GM21737 (cell line): ENCODE measurements at regions not wholly inside any gene's neighbourhood (a gene's known extent, or its start where the extent isn't known, plus 50 kb on each side); places are given as distances from the start of the nearest gene placed in this dataset.

Experiments used
- ATAC-seq: cut with Tn5 transposase; IDR thresholded peaks from one replicate; pipeline ENCODE4 v1.9.1; 2021; ENCODE audit warnings: mild to moderate bottlenecking, moderate library complexity; ENCODE audit not compliant: unreplicated experiment

- no peak for ATAC-seq
These were observed 341.8 kb downstream of the TMEM182 start for GRCh38 chr2:103103678-103104077.

GRCh38 chr2:103119352-103119751 lies 357.5 kb downstream of the TMEM182 start:
- ATAC-seq = no peak

GRCh38 chr2:103121106-103121505 lies 359.3 kb downstream of the TMEM182 start:
- ATAC-seq = no peak

- no peak for ATAC-seq
These were observed 361.7 kb downstream of the TMEM182 start for GRCh38 chr2:103123516-103123915.

GRCh38 chr2:103130857-103131256 lies 369.0 kb downstream of the TMEM182 start:
- no peak for ATAC-seq

GRCh38 chr2:103132536-103133217 lies 370.8 kb downstream of the TMEM182 start:
- ATAC-seq = peak; percentile 87

- no peak for ATAC-seq
These were observed 373.8 kb downstream of the TMEM182 start for GRCh38 chr2:103135679-103136078.

GRCh38 chr2:103138123-103138901 lies 376.5 kb downstream of the TMEM182 start:
- ATAC-seq = peak; percentile 82

- ATAC-seq = no peak
These were observed 377.9 kb downstream of the TMEM182 start for GRCh38 chr2:103139628-103140268.

GRCh38 chr2:103144837-103145236 lies 383.0 kb downstream of the TMEM182 start:
- no peak for ATAC-seq

- no peak for ATAC-seq
These were observed 383.9 kb downstream of the TMEM182 start for GRCh38 chr2:103145739-103146138.

- ATAC-seq = no peak
These were observed 389.2 kb downstream of the TMEM182 start for GRCh38 chr2:103151046-103151445.

GRCh38 chr2:103152556-103152955 lies 390.7 kb downstream of the TMEM182 start:
- no peak for ATAC-seq

GRCh38 chr2:103153580-103154284 lies 391.9 kb downstream of the TMEM182 start:
- ATAC-seq = no peak

GRCh38 chr2:103155308-103155707 lies 393.5 kb downstream of the TMEM182 start:
- ATAC-seq = no peak

GRCh38 chr2:103159018-103159417 lies 397.2 kb downstream of the TMEM182 start:
- no peak for ATAC-seq

- ATAC-seq = no peak
These were observed 399.8 kb downstream of the TMEM182 start for GRCh38 chr2:103161456-103162289.

GRCh38 chr2:103164748-103165147 lies 402.9 kb downstream of the TMEM182 start:
- no peak for ATAC-seq

- ATAC-seq = no peak
These were observed 404.0 kb downstream of the TMEM182 start for GRCh38 chr2:103165836-103166235.
